Calu3 (cell line): ENCODE measurements at regions not wholly inside any gene's neighbourhood (a gene's known extent, or its start where the extent isn't known, plus 50 kb on each side); places are given as distances from the start of the nearest gene placed in this dataset.

Source experiments
- BruUV-seq: library from RNA; stranded (reverse); fragments of 400-500 nt; replicated peaks from 2 replicates; lab custom pipeline; 2021; lab: Mats Ljungman, UMichigan
- CTCF ChIA-PET: fragments of 300-600 bp; sonication (Branson Sonifier 250); formaldehyde crosslinking; loops from one replicate; lab custom pipeline; 2022; ENCODE audit warnings: antibody characterized with exemption; lab: Charles Lee
- DNase-seq: peaks from one replicate; pipeline ENCODE4 v3.0.0; 2022
- H3K27ac Mint-ChIP-seq: one replicate; pipeline ENCODE4 v1.8.0; 2022; ENCODE audit warnings: mixed read lengths; ENCODE audit not compliant: unreplicated experiment
- H3K27me3 Mint-ChIP-seq: one replicate; pipeline ENCODE4 v1.8.0; 2022; ENCODE audit warnings: mixed read lengths; ENCODE audit not compliant: unreplicated experiment
- H3K36me3 Mint-ChIP-seq: one replicate; pipeline ENCODE4 v1.8.0; 2022; ENCODE audit warnings: mild to moderate bottlenecking, moderate library complexity, mixed read lengths; ENCODE audit not compliant: insufficient read depth, unreplicated experiment
- H3K4me1 Mint-ChIP-seq: one replicate; pipeline ENCODE4 v1.8.0; 2022; ENCODE audit warnings: mild to moderate bottlenecking, low read depth, mixed read lengths; ENCODE audit not compliant: unreplicated experiment
- H3K4me3 Mint-ChIP-seq: one replicate; pipeline ENCODE4 v1.8.0; 2022; ENCODE audit warnings: mild to moderate bottlenecking, low read depth, moderate library complexity, mixed read lengths; ENCODE audit not compliant: unreplicated experiment
- H3K9me3 Mint-ChIP-seq: one replicate; pipeline ENCODE4 v1.8.0; 2022; ENCODE audit warnings: low read depth, mixed read lengths; ENCODE audit not compliant: unreplicated experiment
- intact Hi-C: fragments of 100-400 bp; cut with micrococcal nuclease; formaldehyde crosslinking; loops from one replicate; pipeline ENCODE4 v1.10.0; 2022; ENCODE audit not compliant: unreplicated experiment
- TF ChIP-seq, protein P1 (sequence below): fragments of 200-600 bp; IDR thresholded peaks from one replicate; pipeline ENCODE4 v1.8.0; 2022; ENCODE audit warnings: antibody characterized with exemption; ENCODE audit not compliant: unreplicated experiment

DNA sequence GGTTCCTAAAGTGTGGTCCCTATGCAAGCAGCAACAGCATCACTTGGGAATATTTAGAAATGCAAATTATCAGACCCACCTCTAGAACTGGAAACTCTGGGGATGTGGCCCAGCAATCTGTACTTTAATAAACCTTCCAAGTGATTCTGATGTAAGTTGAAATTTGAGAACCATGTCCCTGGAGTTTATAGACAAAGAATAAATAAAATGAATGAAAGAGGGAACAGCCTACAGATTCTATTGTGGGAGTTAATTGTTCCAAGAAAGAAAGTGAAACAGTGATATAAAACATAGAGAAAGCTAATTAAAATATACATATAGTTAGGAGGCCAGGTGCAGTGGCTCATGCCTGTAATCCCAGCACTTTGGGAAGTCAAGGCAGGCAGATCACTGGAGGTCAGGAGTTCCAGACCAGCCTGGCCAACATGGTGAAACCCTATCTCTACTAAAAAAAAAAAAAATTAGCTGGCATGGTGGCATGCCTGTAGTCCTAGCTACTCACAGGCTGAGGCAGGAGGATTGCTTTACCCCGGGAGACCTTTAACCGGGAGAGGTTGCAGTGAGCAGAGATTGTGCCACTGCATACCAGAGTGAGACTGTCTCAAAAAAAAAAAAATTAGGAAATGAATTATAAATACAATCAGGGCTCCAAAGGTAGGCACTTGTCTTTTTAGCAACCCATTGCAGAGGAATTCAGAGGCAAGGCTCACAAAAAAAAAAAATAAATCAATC is 507.5 kb downstream of the NAV3 start:
- H3K4me1 Mint-ChIP-seq, result no peaks in the 10 kb centered on the region
- H3K36me3 Mint-ChIP-seq, result no peaks in the 10 kb centered on the region
- BruUV-seq, result no TSS peak
- H3K4me3 Mint-ChIP-seq, result no peak overlapping the region
- CTCF ChIA-PET, result no interaction called here
- H3K27ac Mint-ChIP-seq, result no peak overlapping the region
- intact Hi-C loops, result no loop called here
- peaks cover 1% of the 10 kb centered on the region for H3K9me3 Mint-ChIP-seq
- DNase-seq, result no peak
- TF ChIP-seq, protein P1, sequence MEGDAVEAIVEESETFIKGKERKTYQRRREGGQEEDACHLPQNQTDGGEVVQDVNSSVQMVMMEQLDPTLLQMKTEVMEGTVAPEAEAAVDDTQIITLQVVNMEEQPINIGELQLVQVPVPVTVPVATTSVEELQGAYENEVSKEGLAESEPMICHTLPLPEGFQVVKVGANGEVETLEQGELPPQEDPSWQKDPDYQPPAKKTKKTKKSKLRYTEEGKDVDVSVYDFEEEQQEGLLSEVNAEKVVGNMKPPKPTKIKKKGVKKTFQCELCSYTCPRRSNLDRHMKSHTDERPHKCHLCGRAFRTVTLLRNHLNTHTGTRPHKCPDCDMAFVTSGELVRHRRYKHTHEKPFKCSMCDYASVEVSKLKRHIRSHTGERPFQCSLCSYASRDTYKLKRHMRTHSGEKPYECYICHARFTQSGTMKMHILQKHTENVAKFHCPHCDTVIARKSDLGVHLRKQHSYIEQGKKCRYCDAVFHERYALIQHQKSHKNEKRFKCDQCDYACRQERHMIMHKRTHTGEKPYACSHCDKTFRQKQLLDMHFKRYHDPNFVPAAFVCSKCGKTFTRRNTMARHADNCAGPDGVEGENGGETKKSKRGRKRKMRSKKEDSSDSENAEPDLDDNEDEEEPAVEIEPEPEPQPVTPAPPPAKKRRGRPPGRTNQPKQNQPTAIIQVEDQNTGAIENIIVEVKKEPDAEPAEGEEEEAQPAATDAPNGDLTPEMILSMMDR, result no peak
- no peaks in the 10 kb centered on the region for H3K27me3 Mint-ChIP-seq

DNA sequence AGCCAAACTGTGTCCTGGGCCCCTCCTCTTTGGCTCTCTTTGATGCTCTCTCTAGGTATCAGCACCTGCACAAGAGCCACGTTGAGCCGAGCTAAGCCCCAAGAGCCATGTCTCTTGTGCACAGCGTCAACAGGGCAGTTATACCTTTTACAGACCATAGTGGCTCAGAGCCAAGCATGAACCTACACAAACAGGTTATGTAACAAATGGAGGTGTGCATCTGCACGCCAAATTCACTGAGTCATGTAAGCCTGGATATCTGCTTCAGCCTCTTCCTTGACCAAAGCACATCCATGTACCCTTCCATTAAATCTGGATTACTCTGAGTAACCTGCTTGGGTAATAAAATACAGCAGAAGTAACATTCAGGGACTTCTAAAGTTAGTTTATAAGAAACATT is 509.7 kb downstream of the NAV3 start:
- H3K36me3 Mint-ChIP-seq, result no peaks in the 10 kb centered on the region
- BruUV-seq, result no TSS peak
- H3K4me1 Mint-ChIP-seq, result no peaks in the 10 kb centered on the region
- H3K9me3 Mint-ChIP-seq, result peaks cover 9% of the 10 kb centered on the region
- CTCF ChIA-PET, result interaction anchor here (0.9 kb wide), 1 partner anchor 1754 kb away, joined by 3 read pairs; no protein-coding TSS in a partner anchor
- TF ChIP-seq, protein P1, result no peak
- no peak overlapping the region for H3K4me3 Mint-ChIP-seq
- DNase-seq, result no peak
- intact Hi-C loops, result no loop called here
- H3K27me3 Mint-ChIP-seq, result no peaks in the 10 kb centered on the region
- no peak overlapping the region for H3K27ac Mint-ChIP-seq

DNA sequence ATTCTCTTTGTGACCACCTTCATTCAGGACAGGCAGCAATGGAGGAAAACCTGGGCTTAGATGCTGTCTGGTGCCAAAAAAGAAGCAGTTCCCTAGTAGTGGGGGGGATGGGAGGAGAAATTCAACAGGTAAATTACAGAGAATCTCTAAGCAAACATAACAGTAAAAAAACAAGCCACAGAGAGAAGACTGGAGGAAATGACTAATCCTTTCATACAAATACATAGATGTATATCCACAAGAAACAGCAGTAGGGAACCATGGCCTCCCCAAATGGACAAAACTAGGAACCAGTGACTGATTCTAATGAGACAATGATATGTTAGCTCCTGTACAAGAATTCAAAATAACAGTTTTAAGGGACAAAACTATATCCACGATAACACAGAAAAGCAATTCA is 513.0 kb downstream of the NAV3 start:
- Mint-ChIP-seq H3K27ac (no peak overlapping the region), H3K4me1 (no peaks in the 10 kb centered on the region), H3K27me3 (no peaks in the 10 kb centered on the region), H3K9me3 (peaks cover 14% of the 10 kb centered on the region), H3K4me3 (no peak overlapping the region), H3K36me3 (no peaks in the 10 kb centered on the region)
- no peak for DNase-seq
- no TSS peak for BruUV-seq
- TF ChIP-seq, protein P1, result no peak
- intact Hi-C loops, result no loop called here
- CTCF ChIA-PET, result no interaction called here

DNA sequence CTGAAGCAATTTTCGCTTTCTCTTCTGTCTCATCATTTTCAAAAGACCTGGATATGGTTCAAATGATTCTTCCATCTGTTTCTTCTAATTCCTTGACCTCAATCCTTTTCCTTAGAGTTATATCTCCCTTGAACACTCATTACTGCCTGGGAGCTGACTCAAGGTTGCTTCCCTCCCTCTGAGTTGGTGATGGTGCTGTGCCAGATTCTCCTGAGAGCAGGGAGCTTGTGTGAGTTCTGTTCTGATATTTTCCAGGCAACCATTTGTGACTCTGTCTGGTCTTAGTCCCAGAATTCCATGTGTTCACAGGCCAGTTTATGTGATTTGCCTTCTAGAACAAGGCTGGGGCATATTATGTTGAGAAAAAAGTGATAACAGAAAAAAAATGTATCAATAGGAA is 505.1 kb upstream of the SYT1 start:
- no peak overlapping the region for H3K27ac Mint-ChIP-seq
- H3K27me3 Mint-ChIP-seq, result no peaks in the 10 kb centered on the region
- CTCF ChIA-PET, result no interaction called here
- no TSS peak for BruUV-seq
- H3K4me1 Mint-ChIP-seq, result no peaks in the 10 kb centered on the region
- intact Hi-C loops, result no loop called here
- DNase-seq, result no peak
- H3K9me3 Mint-ChIP-seq, result no peaks in the 10 kb centered on the region
- H3K36me3 Mint-ChIP-seq, result no peaks in the 10 kb centered on the region
- no peak overlapping the region for H3K4me3 Mint-ChIP-seq
- TF ChIP-seq, protein P1, result no peak
